ENCODE measurements at regions not wholly inside any gene's neighbourhood (a gene's known extent, or its start where the extent isn't known, plus 50 kb on each side); places are given as distances from the start of the nearest gene placed in this dataset.

GRCh38 chrX:94722578-94722977 lies 1048.6 kb downstream of the FAM133A start:
- H3K27ac ChIP-seq (ENCODE audit: low read depth in 1 of 2, low read length in 1 of 2) = no peak overlapping the region
- ATAC-seq (ENCODE audit: insufficient read depth, low FRiP score) (peak; percentile 19), DNase-seq (peak in 1 of 3 donors; percentile 22)
- H3K4me1 ChIP-seq (ENCODE audit: control insufficient read depth in 5 of 5, insufficient read depth in 5 of 5, low read length in 5 of 5) = no peaks in the 10 kb centered on the region
- no peaks in the 10 kb centered on the region for H3K36me3 ChIP-seq (ENCODE audit: control insufficient read depth in 4 of 4, insufficient read depth in 4 of 4, low read length in 4 of 4)
- peaks cover 0 to 3% (median 0%) of the 10 kb centered on the region in 4 donors for H3K9me3 ChIP-seq (ENCODE audit: control insufficient read depth in 4 of 4, insufficient read depth in 3 of 4, low read length in 3 of 4)
- 70 to 71% methylated on average over 3 of the region's 3 CpGs for WGBS, 2 donors
- peaks cover 0 to 3% (median 0%) of the 10 kb centered on the region in 3 donors for H3K27me3 ChIP-seq (ENCODE audit: control insufficient read depth in 3 of 3, insufficient read depth in 3 of 3, low read length in 2 of 3)
- H3K9ac ChIP-seq (ENCODE audit: insufficient read depth in 1 of 2, low read length in 2 of 2) = no peak overlapping the region
- no peak for TF ChIP-seq CTCF (IDR thresholded peaks at IDR 0.05; ENCODE audit: control extremely low read depth, extremely low read depth)
- H3K4me3 ChIP-seq = no peak overlapping the region

GRCh38 chrX:94742772-94743171 lies 1068.8 kb downstream of the FAM133A start:
- Histone ChIP-seq H3K27ac (ENCODE audit: low read depth in 1 of 2, low read length in 1 of 2) (no peak overlapping the region), H3K36me3 (ENCODE audit: control insufficient read depth in 4 of 4, insufficient read depth in 4 of 4, low read length in 4 of 4) (no peaks in the 10 kb centered on the region), H3K4me3 (no peak overlapping the region), H3K9me3 (ENCODE audit: control insufficient read depth in 4 of 4, insufficient read depth in 3 of 4, low read length in 3 of 4) (no peaks in the 10 kb centered on the region), H3K9ac (ENCODE audit: insufficient read depth in 1 of 2, low read length in 2 of 2) (no peak overlapping the region), H3K4me1 (ENCODE audit: control insufficient read depth in 5 of 5, insufficient read depth in 5 of 5, low read length in 5 of 5) (no peaks in the 10 kb centered on the region), H3K27me3 (ENCODE audit: control insufficient read depth in 3 of 3, insufficient read depth in 3 of 3, low read length in 2 of 3) (peaks cover 0 to 5% (median 2%) of the 10 kb centered on the region in 3 donors)
- ATAC-seq (ENCODE audit: insufficient read depth, low FRiP score) (no peak), DNase-seq (no peak)
- no peak for TF ChIP-seq CTCF (IDR thresholded peaks at IDR 0.05; ENCODE audit: control extremely low read depth, extremely low read depth)
- WGBS, 2 donors = 82 to 93% methylated on average over 3 of the region's 3 CpGs

DNA sequence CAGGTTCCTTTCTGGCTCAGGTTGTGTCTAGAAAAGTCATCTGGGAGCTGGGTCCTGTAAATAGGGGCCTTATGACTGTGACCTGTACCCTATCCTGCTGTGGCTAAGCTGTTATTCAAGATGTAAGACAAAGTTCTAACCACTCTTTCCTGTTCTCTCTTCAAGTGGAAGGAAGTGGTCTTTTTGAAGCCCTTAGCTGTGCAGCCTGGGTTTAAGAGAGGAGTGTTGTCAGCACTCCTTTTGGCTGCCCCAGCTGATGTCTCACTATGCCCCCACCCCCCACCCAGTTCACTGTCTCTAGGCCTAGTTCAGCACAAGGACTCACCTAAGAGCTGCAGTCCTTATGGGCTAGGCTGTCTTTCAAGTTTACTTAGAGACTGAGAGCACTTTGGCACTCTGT lies 1069.5 kb downstream of the FAM133A start:
- no peaks in the 10 kb centered on the region for H3K9me3 ChIP-seq (ENCODE audit: control insufficient read depth in 4 of 4, insufficient read depth in 3 of 4, low read length in 3 of 4)
- no peak overlapping the region for H3K27ac ChIP-seq (ENCODE audit: low read depth in 1 of 2, low read length in 1 of 2)
- TF ChIP-seq CTCF (IDR thresholded peaks at IDR 0.05; ENCODE audit: control extremely low read depth, extremely low read depth) = no peak

DNA sequence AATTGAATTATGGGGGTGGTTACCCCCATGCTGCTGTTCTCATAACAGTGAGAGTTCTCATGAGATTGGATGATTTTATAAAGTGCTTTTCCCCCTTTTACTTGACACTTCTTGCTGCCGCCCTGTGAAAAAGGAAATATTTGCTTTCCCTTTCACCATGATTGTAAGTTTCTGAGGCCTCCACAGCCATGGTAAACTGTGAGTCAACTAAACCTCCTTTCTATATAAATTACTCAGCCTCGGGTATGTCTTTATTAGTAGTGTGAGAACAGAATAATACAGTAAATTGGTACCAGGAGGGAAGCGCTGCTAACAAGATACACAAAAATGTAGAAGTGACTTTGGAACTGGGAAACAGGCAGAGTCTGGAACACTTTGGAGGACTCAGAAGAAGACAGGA lies 1070.8 kb downstream of the FAM133A start:
- no peak for ATAC-seq (ENCODE audit: insufficient read depth, low FRiP score)
- no peaks in the 10 kb centered on the region for H3K4me1 ChIP-seq (ENCODE audit: control insufficient read depth in 5 of 5, insufficient read depth in 5 of 5, low read length in 5 of 5)
- no peak overlapping the region for H3K27ac ChIP-seq (ENCODE audit: low read depth in 1 of 2, low read length in 1 of 2)
- H3K9ac ChIP-seq (ENCODE audit: insufficient read depth in 1 of 2, low read length in 2 of 2) = no peak overlapping the region
- H3K4me3 ChIP-seq = no peak overlapping the region
- no peak for DNase-seq
- no peaks in the 10 kb centered on the region for H3K9me3 ChIP-seq (ENCODE audit: control insufficient read depth in 4 of 4, insufficient read depth in 3 of 4, low read length in 3 of 4)
- H3K36me3 ChIP-seq (ENCODE audit: control insufficient read depth in 4 of 4, insufficient read depth in 4 of 4, low read length in 4 of 4) = no peaks in the 10 kb centered on the region
- peaks cover 0 to 3% (median 2%) of the 10 kb centered on the region in 3 donors for H3K27me3 ChIP-seq (ENCODE audit: control insufficient read depth in 3 of 3, insufficient read depth in 3 of 3, low read length in 2 of 3)
- 75 to 76% methylated on average over 3 of the region's 3 CpGs for WGBS, 2 donors
- no peak for TF ChIP-seq CTCF (IDR thresholded peaks at IDR 0.05; ENCODE audit: control extremely low read depth, extremely low read depth)

More for the DNA sequence above, 1069.5 kb downstream of the FAM133A start:
- Histone ChIP-seq H3K4me1 (ENCODE audit: control insufficient read depth in 5 of 5, insufficient read depth in 5 of 5, low read length in 5 of 5) (no peaks in the 10 kb centered on the region), H3K9ac (ENCODE audit: insufficient read depth in 1 of 2, low read length in 2 of 2) (no peak overlapping the region), H3K4me3 (no peak overlapping the region), H3K36me3 (ENCODE audit: control insufficient read depth in 4 of 4, insufficient read depth in 4 of 4, low read length in 4 of 4) (no peaks in the 10 kb centered on the region), H3K27me3 (ENCODE audit: control insufficient read depth in 3 of 3, insufficient read depth in 3 of 3, low read length in 2 of 3) (peaks cover 0 to 5% (median 2%) of the 10 kb centered on the region in 3 donors)
- DNase-seq = no peak
- ATAC-seq (ENCODE audit: insufficient read depth, low FRiP score) = no peak

Measured in lung (tissue), 11 donors.